IMR-90 (cell line): ENCODE measurements at regions not wholly inside any gene's neighbourhood (a gene's known extent, or its start where the extent isn't known, plus 50 kb on each side); places are given as distances from the start of the nearest gene placed in this dataset.
A peak's percentile ranks its signal among the peaks of the same experiment; 100 is the strongest.

Experiments used
- CEBPB ChIP-seq: IDR thresholded peaks from 2 replicates; pipeline ENCODE4 v1.6.1; 2012; ENCODE audit warnings: low read depth, low read length, improper control_type of control experiment
- MAFK ChIP-seq: IDR thresholded peaks from 2 replicates; pipeline ENCODE4 v1.6.1; 2012; ENCODE audit warnings: low read depth, low read length, improper control_type of control experiment
- MAZ ChIP-seq: IDR thresholded peaks from 2 replicates; pipeline ENCODE4 v1.6.1; 2012; ENCODE audit warnings: low read depth, mild to moderate bottlenecking, low read length, improper control_type of control experiment, moderate library complexity, borderline replicate concordance
- MXI1 ChIP-seq: IDR thresholded peaks from 2 replicates; pipeline ENCODE4 v1.6.1; 2012; ENCODE audit warnings: low read depth, mild to moderate bottlenecking, low read length, moderate library complexity, borderline replicate concordance
- NFE2L2 ChIP-seq: fragments of 150-350 bp; IDR thresholded peaks from 2 replicates; pipeline ENCODE4 v1.6.1; 2016; ENCODE audit warnings: low read depth, mild to moderate bottlenecking, low read length
- POLR2A ChIP-seq: IDR thresholded peaks from 2 replicates; pipeline ENCODE4 v1.6.1; 2012; ENCODE audit warnings: mild to moderate bottlenecking, low read depth, low read length
- RAD21 ChIP-seq: IDR thresholded peaks from 2 replicates; pipeline ENCODE4 v1.6.1; 2012; ENCODE audit warnings: low read length, improper control_type of control experiment
- RCOR1 ChIP-seq: IDR thresholded peaks from 2 replicates; pipeline ENCODE4 v1.6.1; 2012; ENCODE audit warnings: mild to moderate bottlenecking, low read length, improper control_type of control experiment; ENCODE audit not compliant: insufficient replicate concordance
- SMC3 ChIP-seq: fragments of 150-350 bp; IDR thresholded peaks from 2 replicates; pipeline ENCODE4 v1.6.1; 2016; ENCODE audit warnings: low read depth, mild to moderate bottlenecking, antibody characterized with exemption, low read length, moderate library complexity
- TF ChIP-seq, protein P1 (sequence below): conservative IDR thresholded peaks from 2 replicates; pipeline ENCODE4 v1.5.1; 2012; ENCODE audit warnings: mild to moderate bottlenecking, low read depth, low read length, improper control_type of control experiment
- TF ChIP-seq, protein P2 (sequence below): fragments of 150-350 bp; IDR thresholded peaks from 2 replicates; pipeline ENCODE4 v1.6.1; 2017; ENCODE audit warnings: mild to moderate bottlenecking, antibody characterized with exemption, low read length, low read depth
- TF ChIP-seq, protein P3 (sequence below): fragments of 150-350 bp; IDR thresholded peaks from 2 replicates; pipeline ENCODE4 v1.6.1; 2016; ENCODE audit warnings: low read depth, mild to moderate bottlenecking, low read length, moderate library complexity, borderline replicate concordance

DNA sequence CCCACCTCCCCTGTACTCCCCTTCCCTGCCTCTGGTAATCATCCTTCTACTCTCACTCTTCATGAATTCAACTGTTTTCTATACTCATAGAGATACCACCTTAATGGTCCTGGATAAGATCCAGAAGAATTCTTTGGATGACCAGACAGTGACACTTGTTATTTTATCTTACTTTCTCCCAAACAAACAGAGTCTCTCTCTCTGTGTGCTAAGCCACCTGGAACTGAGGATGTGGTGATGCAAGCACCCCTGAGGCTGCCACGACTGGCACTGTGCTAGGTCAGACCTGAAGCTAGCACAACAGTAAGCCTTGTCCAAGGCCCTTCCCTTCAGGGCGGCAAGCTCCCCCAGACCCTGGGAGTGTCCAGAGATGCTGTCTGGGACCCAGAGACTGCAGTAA is 250.2 kb downstream of the C12orf50 start:
- TF ChIP-seq, protein P1, sequence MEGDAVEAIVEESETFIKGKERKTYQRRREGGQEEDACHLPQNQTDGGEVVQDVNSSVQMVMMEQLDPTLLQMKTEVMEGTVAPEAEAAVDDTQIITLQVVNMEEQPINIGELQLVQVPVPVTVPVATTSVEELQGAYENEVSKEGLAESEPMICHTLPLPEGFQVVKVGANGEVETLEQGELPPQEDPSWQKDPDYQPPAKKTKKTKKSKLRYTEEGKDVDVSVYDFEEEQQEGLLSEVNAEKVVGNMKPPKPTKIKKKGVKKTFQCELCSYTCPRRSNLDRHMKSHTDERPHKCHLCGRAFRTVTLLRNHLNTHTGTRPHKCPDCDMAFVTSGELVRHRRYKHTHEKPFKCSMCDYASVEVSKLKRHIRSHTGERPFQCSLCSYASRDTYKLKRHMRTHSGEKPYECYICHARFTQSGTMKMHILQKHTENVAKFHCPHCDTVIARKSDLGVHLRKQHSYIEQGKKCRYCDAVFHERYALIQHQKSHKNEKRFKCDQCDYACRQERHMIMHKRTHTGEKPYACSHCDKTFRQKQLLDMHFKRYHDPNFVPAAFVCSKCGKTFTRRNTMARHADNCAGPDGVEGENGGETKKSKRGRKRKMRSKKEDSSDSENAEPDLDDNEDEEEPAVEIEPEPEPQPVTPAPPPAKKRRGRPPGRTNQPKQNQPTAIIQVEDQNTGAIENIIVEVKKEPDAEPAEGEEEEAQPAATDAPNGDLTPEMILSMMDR, result no peak
- TF ChIP-seq, protein P2, sequence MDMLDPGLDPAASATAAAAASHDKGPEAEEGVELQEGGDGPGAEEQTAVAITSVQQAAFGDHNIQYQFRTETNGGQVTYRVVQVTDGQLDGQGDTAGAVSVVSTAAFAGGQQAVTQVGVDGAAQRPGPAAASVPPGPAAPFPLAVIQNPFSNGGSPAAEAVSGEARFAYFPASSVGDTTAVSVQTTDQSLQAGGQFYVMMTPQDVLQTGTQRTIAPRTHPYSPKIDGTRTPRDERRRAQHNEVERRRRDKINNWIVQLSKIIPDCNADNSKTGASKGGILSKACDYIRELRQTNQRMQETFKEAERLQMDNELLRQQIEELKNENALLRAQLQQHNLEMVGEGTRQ, result no peak
- peak; percentile 77 for TF ChIP-seq CEBPB
- no peak for TF ChIP-seq MAFK
- no peak for TF ChIP-seq RAD21
- TF ChIP-seq POLR2A, result no peak
- TF ChIP-seq MXI1, result no peak
- no peak for TF ChIP-seq SMC3
- no peak for TF ChIP-seq RCOR1
- TF ChIP-seq MAZ, result no peak
- no peak for TF ChIP-seq NFE2L2
- TF ChIP-seq, protein P3, sequence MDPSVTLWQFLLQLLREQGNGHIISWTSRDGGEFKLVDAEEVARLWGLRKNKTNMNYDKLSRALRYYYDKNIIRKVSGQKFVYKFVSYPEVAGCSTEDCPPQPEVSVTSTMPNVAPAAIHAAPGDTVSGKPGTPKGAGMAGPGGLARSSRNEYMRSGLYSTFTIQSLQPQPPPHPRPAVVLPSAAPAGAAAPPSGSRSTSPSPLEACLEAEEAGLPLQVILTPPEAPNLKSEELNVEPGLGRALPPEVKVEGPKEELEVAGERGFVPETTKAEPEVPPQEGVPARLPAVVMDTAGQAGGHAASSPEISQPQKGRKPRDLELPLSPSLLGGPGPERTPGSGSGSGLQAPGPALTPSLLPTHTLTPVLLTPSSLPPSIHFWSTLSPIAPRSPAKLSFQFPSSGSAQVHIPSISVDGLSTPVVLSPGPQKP, result no peak
